ENCODE measurements at regions not wholly inside any gene's neighbourhood (a gene's known extent, or its start where the extent isn't known, plus 50 kb on each side); places are given as distances from the start of the nearest gene placed in this dataset.
"Not testable (repeated sequence)": the region's sequence is repeated elsewhere in the genome, so short reads cannot be mapped to it uniquely, and the experiment has no call there.

DNA sequence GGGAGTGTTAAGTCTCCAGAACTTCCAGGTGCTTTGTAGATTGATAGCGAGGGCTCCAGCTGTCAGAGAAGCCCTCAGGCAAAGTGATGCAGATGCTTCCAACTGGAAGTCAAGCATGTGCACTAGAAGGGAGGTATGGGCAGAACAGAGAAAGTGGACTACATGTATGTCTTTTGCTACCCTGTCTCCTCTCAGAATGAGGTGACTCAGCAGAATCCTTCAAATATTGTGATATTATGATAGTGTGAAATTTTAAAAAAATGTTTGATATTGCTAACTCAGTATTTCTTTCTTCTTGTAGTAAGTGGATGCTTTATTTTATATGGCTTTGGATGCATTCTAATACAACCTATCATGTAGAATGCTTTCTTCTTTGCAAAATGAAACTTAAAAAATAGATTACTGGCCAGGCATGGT, 138.9 kb upstream of the SVIL start:
- intact Hi-C loops (cut with micrococcal nuclease), result no loop called here
- peaks cover 4% of the 10 kb centered on the region for H3K9me3 Mint-ChIP-seq
- H3K36me3 Mint-ChIP-seq (ENCODE audit: low read depth), result no peaks in the 10 kb centered on the region
- H3K27ac Mint-ChIP-seq, result no peak overlapping the region
- peaks cover 15% of the 10 kb centered on the region for H3K27me3 Mint-ChIP-seq (ENCODE audit: low read depth)
- H3K4me3 Mint-ChIP-seq (ENCODE audit: low read depth), result no peak overlapping the region
- no peak for DNase-seq (ENCODE audit: low spot score)
- H3K4me1 Mint-ChIP-seq (ENCODE audit: low read depth), result peaks cover 3% of the 10 kb centered on the region

DNA sequence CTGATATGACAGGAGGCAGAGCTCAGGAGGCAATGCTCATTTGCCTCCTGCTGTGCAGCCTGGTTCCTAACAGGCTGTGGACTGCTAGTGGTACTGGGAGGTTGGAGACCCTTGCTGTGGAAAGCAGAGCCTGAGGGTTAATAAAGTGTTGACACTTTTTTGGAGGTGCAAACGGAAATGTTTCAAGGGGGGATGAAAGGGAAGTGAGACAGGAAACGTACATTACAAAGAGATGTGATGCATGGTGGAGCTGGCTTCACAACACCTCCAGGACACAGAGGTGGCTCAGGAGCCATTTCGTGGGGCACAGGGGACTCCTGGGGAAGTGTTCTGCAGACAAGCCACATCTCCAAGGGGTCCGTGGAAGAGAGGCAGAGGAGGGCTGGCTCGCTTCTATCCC, 137.6 kb upstream of the SVIL start:
- intact Hi-C loops (cut with micrococcal nuclease), result no loop called here
- Mint-ChIP-seq H3K4me3 (ENCODE audit: low read depth) (no peak overlapping the region), H3K27me3 (ENCODE audit: low read depth) (peaks cover 12% of the 10 kb centered on the region)

DNA sequence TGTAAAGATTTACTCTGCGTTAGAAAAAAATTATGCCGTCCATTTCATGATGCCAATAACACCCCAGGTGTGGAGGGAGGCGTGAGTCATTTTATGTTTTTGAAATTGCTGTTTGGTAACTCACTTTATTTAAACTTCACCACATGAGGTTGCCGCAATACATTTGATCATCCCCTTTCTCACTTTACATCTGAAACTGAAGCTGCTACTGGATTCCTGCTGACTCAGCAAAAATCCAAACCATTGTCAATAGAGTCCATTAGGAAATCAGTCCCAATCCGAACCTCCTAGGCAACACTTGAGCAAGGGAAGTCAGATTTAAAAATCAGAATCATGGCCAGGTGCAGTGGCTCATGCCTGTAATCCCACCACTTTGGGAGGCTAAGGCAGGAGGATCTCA, 136.6 kb upstream of the SVIL start:
- H3K9me3 Mint-ChIP-seq, result peaks cover 4% of the 10 kb centered on the region
- H3K36me3 Mint-ChIP-seq (ENCODE audit: low read depth), result no peaks in the 10 kb centered on the region
- H3K4me1 Mint-ChIP-seq (ENCODE audit: low read depth), result peaks cover 3% of the 10 kb centered on the region
- H3K27me3 Mint-ChIP-seq (ENCODE audit: low read depth), result peaks cover 13% of the 10 kb centered on the region
- no peak for DNase-seq (ENCODE audit: low spot score)
- intact Hi-C loops (cut with micrococcal nuclease), result no loop called here
- H3K27ac Mint-ChIP-seq, result no peak overlapping the region
- H3K4me3 Mint-ChIP-seq (ENCODE audit: low read depth), result no peak overlapping the region

More for the DNA sequence above, 137.6 kb upstream of the SVIL start:
- no peak for DNase-seq (ENCODE audit: low spot score)
- Mint-ChIP-seq H3K4me1 (ENCODE audit: low read depth) (peaks cover 3% of the 10 kb centered on the region), H3K9me3 (peaks cover 4% of the 10 kb centered on the region), H3K36me3 (ENCODE audit: low read depth) (no peaks in the 10 kb centered on the region), H3K27ac (no peak overlapping the region)

DNA sequence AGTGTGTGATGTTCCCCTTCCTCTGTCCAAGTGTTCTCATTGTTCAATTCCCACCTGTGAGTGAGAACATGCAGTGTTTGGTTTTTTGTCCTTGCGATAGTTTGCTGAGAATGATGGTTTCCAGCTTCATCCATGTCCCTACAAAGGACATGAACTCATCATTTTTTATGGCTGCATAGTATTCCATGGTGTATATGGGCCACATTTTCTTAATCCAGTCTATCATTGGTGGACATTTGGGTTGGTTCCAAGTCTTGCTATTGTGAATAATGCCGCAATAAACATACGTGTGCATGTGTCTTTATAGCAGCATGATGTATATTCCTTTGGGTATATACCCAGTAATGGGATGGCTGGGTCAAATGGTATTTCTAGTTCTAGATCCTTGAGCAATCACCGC, 134.5 kb upstream of the SVIL start:
- DNase-seq (ENCODE audit: low spot score); intact Hi-C loops (cut with micrococcal nuclease); H3K36me3 Mint-ChIP-seq (ENCODE audit: low read depth); H3K27ac Mint-ChIP-seq; H3K9me3 Mint-ChIP-seq; H3K4me1 Mint-ChIP-seq (ENCODE audit: low read depth); H3K4me3 Mint-ChIP-seq (ENCODE audit: low read depth): not testable (repeated sequence)
- peaks cover 11% of the 10 kb centered on the region for H3K27me3 Mint-ChIP-seq (ENCODE audit: low read depth)

DNA sequence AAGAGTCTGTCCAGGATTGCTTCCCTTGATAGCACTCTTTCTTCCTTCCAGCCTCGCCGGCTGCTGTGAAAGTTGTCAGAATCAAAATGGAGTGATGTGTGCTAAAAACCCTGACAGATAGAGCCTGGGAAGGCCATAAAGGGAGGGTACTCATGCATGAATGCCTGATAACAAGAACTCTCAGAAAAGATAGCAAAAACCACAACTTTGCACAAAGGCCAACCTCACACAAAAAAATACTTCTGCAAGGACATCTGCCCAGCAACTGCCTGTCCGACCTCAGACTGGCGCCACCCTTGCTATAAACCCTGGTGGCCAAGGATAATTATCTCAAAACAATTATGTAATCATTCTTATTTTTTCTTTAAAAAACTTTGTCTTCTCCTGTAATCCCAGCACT, 133.2 kb upstream of the SVIL start:
- no peak overlapping the region for H3K4me3 Mint-ChIP-seq (ENCODE audit: low read depth)
- intact Hi-C loops (cut with micrococcal nuclease), result no loop called here
- peaks cover 4% of the 10 kb centered on the region for H3K9me3 Mint-ChIP-seq
- DNase-seq (ENCODE audit: low spot score), result no peak
- no peaks in the 10 kb centered on the region for H3K36me3 Mint-ChIP-seq (ENCODE audit: low read depth)
- H3K27me3 Mint-ChIP-seq (ENCODE audit: low read depth), result peaks cover 10% of the 10 kb centered on the region
- no peak overlapping the region for H3K27ac Mint-ChIP-seq
- H3K4me1 Mint-ChIP-seq (ENCODE audit: low read depth), result peaks cover 3% of the 10 kb centered on the region

DNA sequence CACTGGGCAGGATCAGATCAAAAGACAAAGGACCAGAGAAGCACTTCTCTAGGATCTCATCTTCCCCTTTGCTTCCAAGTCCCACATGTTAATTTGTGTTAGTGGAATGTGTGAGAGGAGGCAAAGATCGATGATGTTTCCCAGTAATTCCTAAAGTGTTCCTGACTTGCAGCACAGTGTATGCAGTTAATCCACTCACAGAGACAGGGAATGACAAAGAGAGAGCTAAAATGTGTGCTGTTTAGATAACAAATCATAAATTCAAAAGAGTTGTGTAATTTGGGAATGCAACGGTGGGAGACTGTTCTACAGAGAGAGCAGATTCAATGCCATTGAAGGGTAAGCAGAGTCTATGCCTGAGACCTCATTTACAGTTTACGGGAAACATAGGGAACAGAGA, 132.0 kb upstream of the SVIL start:
- Mint-ChIP-seq H3K4me3 (ENCODE audit: low read depth) (no peak overlapping the region), H3K27me3 (ENCODE audit: low read depth) (peaks cover 10% of the 10 kb centered on the region), H3K36me3 (ENCODE audit: low read depth) (no peaks in the 10 kb centered on the region), H3K27ac (no peak overlapping the region), H3K4me1 (ENCODE audit: low read depth) (no peaks in the 10 kb centered on the region), H3K9me3 (no peaks in the 10 kb centered on the region)
- intact Hi-C loops (cut with micrococcal nuclease), result no loop called here
- no peak for DNase-seq (ENCODE audit: low spot score)

DNA sequence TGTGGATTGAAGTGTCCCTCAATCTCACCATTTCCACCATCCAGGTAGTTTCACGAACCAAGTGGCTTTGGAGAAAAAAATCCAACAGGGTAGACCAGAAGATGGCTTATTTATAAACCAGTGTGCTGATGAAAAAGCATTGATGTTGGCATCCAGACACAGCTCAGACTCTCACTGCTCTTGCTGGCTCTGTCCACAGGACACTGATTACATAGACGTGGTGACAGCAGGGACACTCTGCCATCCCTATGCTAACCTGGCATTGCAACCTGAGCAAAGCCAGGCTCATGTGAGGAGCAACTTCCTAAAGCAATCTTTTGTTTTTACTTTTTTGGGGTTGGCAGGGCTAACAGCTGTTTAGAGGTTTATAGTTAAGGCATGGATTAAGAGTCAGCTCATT, 130.6 kb upstream of the SVIL start:
- Mint-ChIP-seq H3K27ac (no peak overlapping the region), H3K27me3 (ENCODE audit: low read depth) (peaks cover 10% of the 10 kb centered on the region), H3K9me3 (no peaks in the 10 kb centered on the region), H3K36me3 (ENCODE audit: low read depth) (no peaks in the 10 kb centered on the region), H3K4me3 (ENCODE audit: low read depth) (no peak overlapping the region), H3K4me1 (ENCODE audit: low read depth) (no peaks in the 10 kb centered on the region)
- intact Hi-C loops (cut with micrococcal nuclease), result no loop called here
- no peak for DNase-seq (ENCODE audit: low spot score)

DNA sequence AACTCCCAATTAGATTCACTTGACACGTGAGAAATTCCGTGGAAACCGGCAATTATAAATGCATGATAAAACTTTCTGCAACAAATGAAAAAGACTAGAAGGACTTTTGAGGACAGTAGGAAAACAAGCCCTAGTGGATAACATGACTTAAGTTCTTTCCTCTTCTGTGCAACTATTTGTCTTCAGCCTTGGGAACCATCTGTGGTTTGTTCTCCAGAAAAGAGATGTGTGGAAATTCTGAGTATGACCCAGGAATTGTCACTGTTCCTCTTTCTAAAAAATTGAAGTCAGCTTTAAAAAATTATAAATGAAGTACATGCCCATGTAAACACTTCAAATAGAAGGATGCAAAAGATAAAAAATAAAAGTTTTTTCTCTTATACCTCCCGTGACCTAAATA, 128.6 kb upstream of the SVIL start:
- H3K4me3 Mint-ChIP-seq (ENCODE audit: low read depth), result no peak overlapping the region
- H3K36me3 Mint-ChIP-seq (ENCODE audit: low read depth), result no peaks in the 10 kb centered on the region
- no peaks in the 10 kb centered on the region for H3K9me3 Mint-ChIP-seq
- DNase-seq (ENCODE audit: low spot score), result no peak
- no peaks in the 10 kb centered on the region for H3K4me1 Mint-ChIP-seq (ENCODE audit: low read depth)
- intact Hi-C loops (cut with micrococcal nuclease), result no loop called here
- no peak overlapping the region for H3K27ac Mint-ChIP-seq
- peaks cover 6% of the 10 kb centered on the region for H3K27me3 Mint-ChIP-seq (ENCODE audit: low read depth)

DNA sequence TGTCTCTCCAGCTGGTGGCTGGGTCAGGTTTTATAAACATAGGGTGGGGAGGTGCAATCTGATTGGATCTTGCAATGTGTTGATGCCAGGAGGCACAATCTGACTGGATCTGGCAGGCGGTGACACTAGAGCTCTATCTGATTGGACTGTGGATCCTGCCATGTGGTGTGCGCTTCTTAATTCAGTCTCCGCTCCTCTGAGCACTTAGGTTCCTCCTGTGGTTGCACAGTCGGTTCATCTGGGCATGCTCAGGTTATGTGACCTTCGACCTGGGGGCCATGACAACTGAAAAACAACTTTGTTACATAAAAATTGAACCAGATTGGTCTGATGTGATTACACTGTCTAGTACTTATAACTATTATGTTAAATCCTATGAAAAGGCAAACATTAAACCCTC, 127.1 kb upstream of the SVIL start:
- DNase-seq (ENCODE audit: low spot score), result no peak
- Mint-ChIP-seq H3K4me1 (ENCODE audit: low read depth) (no peaks in the 10 kb centered on the region), H3K4me3 (ENCODE audit: low read depth) (no peak overlapping the region), H3K27me3 (ENCODE audit: low read depth) (peaks cover 6% of the 10 kb centered on the region), H3K27ac (no peak overlapping the region), H3K36me3 (ENCODE audit: low read depth) (no peaks in the 10 kb centered on the region), H3K9me3 (no peaks in the 10 kb centered on the region)
- intact Hi-C loops (cut with micrococcal nuclease), result no loop called here

DNA sequence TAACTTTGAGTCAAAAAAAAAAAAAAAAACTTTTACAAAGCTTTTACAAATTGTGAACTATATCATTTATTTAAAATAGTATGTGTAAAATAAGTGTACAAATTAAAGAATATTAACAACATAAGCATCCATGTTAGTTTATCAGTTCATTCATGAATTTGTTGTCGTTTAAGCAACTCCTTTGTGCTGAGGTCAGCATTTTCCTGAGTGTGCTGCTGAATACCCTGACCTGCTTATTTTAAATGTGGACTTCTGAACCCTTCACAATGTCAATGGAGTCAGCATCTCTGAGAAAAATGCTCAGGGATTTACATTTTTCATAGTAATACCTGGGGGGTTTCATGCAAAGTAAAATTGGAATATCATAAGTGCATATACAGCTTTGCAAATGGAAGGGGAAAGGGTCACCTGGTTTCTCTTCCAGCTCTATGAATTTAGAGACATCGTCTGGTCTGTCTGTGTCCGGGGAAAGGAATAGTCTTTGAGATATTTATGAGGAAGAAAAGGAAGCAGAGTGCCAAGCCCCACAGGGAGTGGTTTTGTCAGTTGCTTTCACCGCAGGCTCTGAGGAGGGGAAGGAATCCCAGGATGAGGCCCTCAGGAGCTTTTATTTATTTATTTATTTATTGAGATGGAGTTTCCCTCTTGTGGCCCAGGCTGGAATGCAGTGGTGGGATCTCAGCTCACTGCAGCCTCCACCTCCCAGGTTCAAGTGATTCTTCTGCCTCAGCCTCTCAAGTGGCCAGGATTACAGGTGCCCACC, 125.5 kb upstream of the SVIL start:
- Mint-ChIP-seq H3K9me3 (no peaks in the 10 kb centered on the region), H3K27ac (no peak overlapping the region), H3K4me1 (ENCODE audit: low read depth) (no peaks in the 10 kb centered on the region), H3K36me3 (ENCODE audit: low read depth) (no peaks in the 10 kb centered on the region), H3K27me3 (ENCODE audit: low read depth) (peaks cover 8% of the 10 kb centered on the region), H3K4me3 (ENCODE audit: low read depth) (no peak overlapping the region)
- no peak for DNase-seq (ENCODE audit: low spot score)
- intact Hi-C loops (cut with micrococcal nuclease), result no loop called here

DNA sequence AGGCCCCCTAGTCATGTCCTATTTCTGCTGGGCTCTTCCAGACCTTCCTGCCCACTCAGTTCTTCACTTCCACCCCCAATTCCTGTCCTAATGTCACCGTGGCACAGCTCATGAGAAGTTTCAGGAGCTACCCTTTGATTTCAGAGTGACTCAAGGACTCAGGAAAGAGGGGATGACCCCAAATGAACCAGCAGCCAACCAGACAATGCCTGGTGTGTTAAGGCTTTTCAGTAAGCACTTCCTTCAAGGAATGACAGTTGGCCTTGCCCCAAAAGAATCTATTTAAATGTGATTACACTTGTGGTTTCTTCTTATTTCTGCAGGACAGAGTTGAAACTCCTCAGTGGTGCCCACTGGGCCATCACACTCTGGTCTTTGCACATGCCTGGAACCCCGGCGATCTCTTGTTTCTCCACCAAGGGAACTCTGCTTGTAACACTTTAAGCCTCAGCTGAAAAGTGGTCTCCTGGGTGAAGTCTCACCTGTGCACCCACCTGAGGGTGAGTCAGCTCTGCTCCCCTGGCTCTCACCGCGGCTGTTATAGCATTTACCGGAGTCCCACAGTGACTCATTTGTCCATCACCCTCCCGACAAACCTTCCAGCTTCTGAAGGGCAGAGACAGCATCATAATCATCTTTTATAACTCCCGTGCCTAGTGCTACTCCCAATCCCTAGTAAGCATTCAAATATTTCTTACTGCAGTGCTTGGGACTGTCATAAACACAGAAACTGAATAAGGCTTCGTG, 123.0 kb upstream of the SVIL start:
- no peaks in the 10 kb centered on the region for H3K4me1 Mint-ChIP-seq (ENCODE audit: low read depth)
- intact Hi-C loops (cut with micrococcal nuclease), result no loop called here
- H3K27me3 Mint-ChIP-seq (ENCODE audit: low read depth), result peaks cover 10% of the 10 kb centered on the region
- no peaks in the 10 kb centered on the region for H3K36me3 Mint-ChIP-seq (ENCODE audit: low read depth)
- no peak for DNase-seq (ENCODE audit: low spot score)
- H3K9me3 Mint-ChIP-seq, result no peaks in the 10 kb centered on the region
- no peak overlapping the region for H3K4me3 Mint-ChIP-seq (ENCODE audit: low read depth)
- no peak overlapping the region for H3K27ac Mint-ChIP-seq

DNA sequence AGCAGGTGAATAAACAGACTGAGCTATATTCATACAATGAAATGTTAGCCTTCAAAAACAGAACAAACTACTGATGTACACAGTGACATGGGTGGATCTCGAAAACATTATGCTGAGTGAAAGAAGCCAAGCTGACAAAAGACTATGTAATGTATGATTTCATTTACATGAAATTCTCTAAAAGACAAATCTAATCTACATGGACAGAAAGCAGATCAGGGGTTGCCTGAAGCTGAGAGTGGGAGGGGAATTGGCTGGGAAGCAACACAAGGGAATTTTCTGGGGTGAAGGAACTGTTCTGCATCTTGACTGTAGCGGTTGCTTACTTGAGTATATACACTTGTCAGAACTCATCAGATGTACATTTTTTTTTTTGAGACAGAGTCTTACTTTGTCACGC, 121.7 kb upstream of the SVIL start:
- no peak for DNase-seq (ENCODE audit: low spot score)
- Mint-ChIP-seq H3K9me3 (no peaks in the 10 kb centered on the region), H3K27ac (no peak overlapping the region), H3K27me3 (ENCODE audit: low read depth) (peaks cover 10% of the 10 kb centered on the region), H3K4me3 (ENCODE audit: low read depth) (no peak overlapping the region), H3K4me1 (ENCODE audit: low read depth) (no peaks in the 10 kb centered on the region), H3K36me3 (ENCODE audit: low read depth) (no peaks in the 10 kb centered on the region)
- intact Hi-C loops (cut with micrococcal nuclease), result no loop called here

DNA sequence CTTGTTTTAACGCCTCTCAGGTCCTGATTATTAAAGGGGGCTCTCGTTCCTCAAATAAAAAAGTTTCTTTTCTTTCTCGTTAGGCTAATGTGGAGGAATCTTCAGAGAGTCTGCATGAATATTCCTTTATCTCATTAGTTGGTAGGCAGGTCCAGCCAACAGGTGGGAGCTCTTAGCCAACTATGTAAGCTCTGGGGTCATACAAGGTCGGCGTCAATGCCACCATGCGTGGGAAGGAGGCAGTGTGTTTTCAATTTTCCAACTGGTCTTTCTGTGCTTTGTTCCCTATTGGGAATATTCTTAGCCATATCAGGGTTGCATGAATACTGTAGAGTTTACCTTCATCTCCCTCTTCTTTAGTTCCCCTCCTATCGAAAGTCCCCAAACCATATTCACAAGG, 118.5 kb upstream of the SVIL start:
- H3K36me3 Mint-ChIP-seq (ENCODE audit: low read depth), result no peaks in the 10 kb centered on the region

More for the DNA sequence above, 118.5 kb upstream of the SVIL start:
- no peak overlapping the region for H3K4me3 Mint-ChIP-seq (ENCODE audit: low read depth)
- no peaks in the 10 kb centered on the region for H3K9me3 Mint-ChIP-seq
- intact Hi-C loops (cut with micrococcal nuclease), result no loop called here
- no peak overlapping the region for H3K27ac Mint-ChIP-seq
- peaks cover 15% of the 10 kb centered on the region for H3K27me3 Mint-ChIP-seq (ENCODE audit: low read depth)
- DNase-seq (ENCODE audit: low spot score), result no peak
- no peaks in the 10 kb centered on the region for H3K4me1 Mint-ChIP-seq (ENCODE audit: low read depth)
